HL-60 (cell line): ENCODE measurements at regions not wholly inside any gene's neighbourhood (a gene's known extent, or its start where the extent isn't known, plus 50 kb on each side); places are given as distances from the start of the nearest gene placed in this dataset.

Source experiments
- CTCF ChIP-seq: IDR thresholded peaks from one replicate; pipeline ENCODE4 v1.5.1; 2011; ENCODE audit warnings: low read length, control low read depth, inconsistent platforms; ENCODE audit not compliant: insufficient read depth
- GABPA ChIP-seq: IDR thresholded peaks from 2 replicates; pipeline ENCODE4 v1.6.1; 2012; ENCODE audit warnings: low read depth
- POLR2AphosphoS5 ChIP-seq: IDR thresholded peaks from 2 replicates; pipeline ENCODE4 v1.6.1; 2012; ENCODE audit warnings: low read depth
- REST ChIP-seq: IDR thresholded peaks from 2 replicates; pipeline ENCODE4 v1.6.1; 2012; ENCODE audit warnings: low read depth; ENCODE audit not compliant: insufficient replicate concordance

GRCh38 chr4:37109756-37110155, 134.8 kb upstream of the NWD2 start:
- no peak for TF ChIP-seq POLR2AphosphoS5
- TF ChIP-seq CTCF = no peak
- no peak for TF ChIP-seq GABPA
- TF ChIP-seq REST = no peak
